H1 (cell line): ENCODE measurements at regions not wholly inside any gene's neighbourhood (a gene's known extent, or its start where the extent isn't known, plus 50 kb on each side); places are given as distances from the start of the nearest gene placed in this dataset.

Source experiments
- EP300 ChIP-seq, 2 experiments: IDR thresholded peaks; 1 replicate in 1 of 2; 2 replicates in 1 of 2; pipeline ENCODE4 v1.6.1; 2011 to 2012; ENCODE audit warnings: low read depth in 2 of 2, low read length in 2 of 2, mild to moderate bottlenecking in 2 of 2, borderline replicate concordance in 1 of 2, inconsistent platforms in 1 of 2, moderate library complexity in 1 of 2
- HDAC6 ChIP-seq: IDR thresholded peaks from one replicate; pipeline ENCODE4 v1.7.1; 2012; ENCODE audit warnings: low read depth, mild to moderate bottlenecking, inconsistent platforms, low read length, moderate library complexity
- KDM4A ChIP-seq: IDR thresholded peaks from one replicate; pipeline ENCODE4 v1.7.1; 2012; ENCODE audit warnings: low read depth, mild to moderate bottlenecking, moderate library complexity, low read length, inconsistent platforms; ENCODE audit not compliant: severe bottlenecking
- POLR2A ChIP-seq, 2 experiments: IDR thresholded peaks; 1 replicate in 1 of 2; 2 replicates in 1 of 2; pipeline ENCODE4 v1.6.1; 2011; ENCODE audit warnings: low read depth in 2 of 2, low read length in 2 of 2, mild to moderate bottlenecking in 2 of 2; ENCODE audit errors: control extremely low read depth in 1 of 2
- POU5F1 ChIP-seq: IDR thresholded peaks from 2 replicates; pipeline ENCODE4 v1.6.1; 2011; ENCODE audit warnings: low read depth, mild to moderate bottlenecking, low read length, moderate library complexity
- SAP30 ChIP-seq: fragments of 300-600 bp; sonication (generic); IDR thresholded peaks from 2 replicates; pipeline ENCODE4 v1.7.1; 2012; ENCODE audit warnings: low read length, moderate library complexity, mild to moderate bottlenecking, inconsistent platforms; ENCODE audit not compliant: insufficient read depth, insufficient replicate concordance
- SIX5 ChIP-seq: IDR thresholded peaks from 2 replicates; pipeline ENCODE4 v1.6.1; 2011; ENCODE audit warnings: mild to moderate bottlenecking, low read depth, low read length
- SRF ChIP-seq: IDR thresholded peaks from 2 replicates; pipeline ENCODE4 v1.6.1; 2011; ENCODE audit warnings: mild to moderate bottlenecking, low read depth, low read length, moderate library complexity

GRCh38 chr6:28598757-28599686 is 73.3 kb downstream of the GPX5 start (continued):
- TF ChIP-seq EP300 (IDR thresholded peaks at IDR 0.05; ENCODE audit: borderline replicate concordance in 1 of 2, low read depth in 2 of 2, low read length in 2 of 2): no peak
- TF ChIP-seq SRF: no peak
- TF ChIP-seq HDAC6: no peak
- TF ChIP-seq KDM4A: no peak
- no peak for TF ChIP-seq POLR2A (IDR thresholded peaks at IDR 0.05; ENCODE audit: control extremely low read depth in 1 of 2, low read depth in 2 of 2, low read length in 2 of 2)
- no peak for TF ChIP-seq POU5F1
- no peak for TF ChIP-seq SAP30
- TF ChIP-seq SIX5: no peak
